MCF 10A (cell line): ENCODE measurements at regions not wholly inside any gene's neighbourhood (a gene's known extent, or its start where the extent isn't known, plus 50 kb on each side); places are given as distances from the start of the nearest gene placed in this dataset.

Source experiments
- BruUV-seq: library from RNA; stranded (reverse); fragments of 400-500 nt; replicated peaks from 2 replicates; lab custom pipeline; 2021; lab: Mats Ljungman, UMichigan
- CTCF ChIA-PET: fragments of 300-600 bp; sonication (Branson Sonifier 250); formaldehyde crosslinking; extraction: SDS; loops from one replicate; lab custom pipeline; 2021; ENCODE audit warnings: antibody characterized with exemption, inconsistent platforms; lab: Yijun Ruan, JAX
- POLR2A ChIA-PET: fragments of 300-600, 350-650 bp; sonication (Branson Sonifier 250); formaldehyde crosslinking; extraction: SDS; loops from one replicate; lab custom pipeline; 2020; ENCODE audit warnings: antibody characterized with exemption, inconsistent platforms; lab: Yijun Ruan, JAX
- DNase-seq: peaks from one replicate; pipeline ENCODE4 v3.0.0-alpha.2; 2018; ENCODE audit not compliant: unreplicated experiment
- H3K27ac Mint-ChIP-seq: one replicate; pipeline ENCODE4 v1.8.0; 2022; ENCODE audit warnings: mild to moderate bottlenecking, low read depth, mixed read lengths; ENCODE audit not compliant: unreplicated experiment
- H3K27me3 Mint-ChIP-seq: one replicate; pipeline ENCODE4 v1.8.0; 2022; ENCODE audit warnings: mixed read lengths; ENCODE audit not compliant: insufficient read depth, unreplicated experiment
- H3K36me3 Mint-ChIP-seq: one replicate; pipeline ENCODE4 v1.8.0; 2022; ENCODE audit warnings: mild to moderate bottlenecking, moderate library complexity, mixed read lengths; ENCODE audit not compliant: insufficient read depth, unreplicated experiment
- H3K4me1 Mint-ChIP-seq: one replicate; pipeline ENCODE4 v1.8.0; 2022; ENCODE audit warnings: mixed read lengths; ENCODE audit not compliant: insufficient read depth, unreplicated experiment
- H3K4me3 Mint-ChIP-seq: one replicate; pipeline ENCODE4 v1.8.0; 2022; ENCODE audit warnings: mild to moderate bottlenecking, moderate library complexity, mixed read lengths; ENCODE audit not compliant: unreplicated experiment
- H3K9me3 Mint-ChIP-seq: one replicate; pipeline ENCODE4 v1.8.0; 2022; ENCODE audit warnings: mixed read lengths; ENCODE audit not compliant: unreplicated experiment
- CTCF ChIP-seq: fragments of 200-600 bp; IDR thresholded peaks from one replicate; pipeline ENCODE4 v1.8.0; 2022; ENCODE audit warnings: antibody characterized with exemption, mild to moderate bottlenecking; ENCODE audit not compliant: unreplicated experiment
- intact Hi-C: fragments of 100-400 bp; cut with micrococcal nuclease; formaldehyde crosslinking; loops from 2 replicates; pipeline ENCODE4 v1.14.1; 2022

GRCh38 chr2:84238907-84239306 is 220.2 kb downstream of the SUCLG1 start:
- ChIA-PET POLR2A (no interaction called here), CTCF (interaction anchor here (0.7 to 1.4 kb wide), 3 partner anchors 16 to 75 kb away, joined by 3 to 4 read pairs (median 3); no protein-coding TSS in a partner anchor)
- Mint-ChIP-seq H3K27ac (no peak overlapping the region), H3K4me3 (no peak overlapping the region), H3K4me1 (peaks cover 7% of the 10 kb centered on the region), H3K9me3 (no peaks in the 10 kb centered on the region), H3K27me3 (no peaks in the 10 kb centered on the region), H3K36me3 (no peaks in the 10 kb centered on the region)
- DNase-seq = no peak
- no peak for TF ChIP-seq CTCF
- BruUV-seq = no TSS peak
- intact Hi-C loops = no loop called here

- Mint-ChIP-seq H3K36me3 (no peaks in the 10 kb centered on the region), H3K9me3 (no peaks in the 10 kb centered on the region), H3K4me3 (no peak overlapping the region), H3K27ac (no peak overlapping the region), H3K27me3 (no peaks in the 10 kb centered on the region), H3K4me1 (peaks cover 7% of the 10 kb centered on the region)
- intact Hi-C loops = no loop called here
- BruUV-seq = no TSS peak
- no peak for DNase-seq
- ChIA-PET CTCF (interaction anchor here (0.6 kb wide), 1 partner anchor 16 kb away, joined by 3 read pairs; no protein-coding TSS in a partner anchor), POLR2A (no interaction called here)
- no peak for TF ChIP-seq CTCF
Measured at GRCh38 chr2:84236288-84236687, 222.8 kb downstream of the SUCLG1 start.

GRCh38 chr2:84234103-84234502 is 225.0 kb downstream of the SUCLG1 start:
- ChIA-PET CTCF (no interaction called here), POLR2A (interaction anchor here (0.7 to 1.0 kb wide), 2 partner anchors 9 to 12 kb away, joined by 4 read pairs; no protein-coding TSS in a partner anchor)
- Mint-ChIP-seq H3K36me3 (no peaks in the 10 kb centered on the region), H3K4me1 (peaks cover 7% of the 10 kb centered on the region), H3K4me3 (no peak overlapping the region), H3K27ac (no peak overlapping the region), H3K9me3 (no peaks in the 10 kb centered on the region), H3K27me3 (no peaks in the 10 kb centered on the region)
- intact Hi-C loops = no loop called here
- TF ChIP-seq CTCF = no peak
- BruUV-seq = no TSS peak
- peak; percentile 9 for DNase-seq

- BruUV-seq = no TSS peak
- TF ChIP-seq CTCF = no peak
Measured at GRCh38 chr2:84231478-84231877, 227.6 kb downstream of the SUCLG1 start.

More at GRCh38 chr2:84231478-84231877, 227.6 kb downstream of the SUCLG1 start:
- H3K27me3 Mint-ChIP-seq = no peaks in the 10 kb centered on the region
- H3K36me3 Mint-ChIP-seq = no peaks in the 10 kb centered on the region
- no peaks in the 10 kb centered on the region for H3K9me3 Mint-ChIP-seq
- H3K4me3 Mint-ChIP-seq = no peak overlapping the region
- DNase-seq = no peak
- ChIA-PET POLR2A (no interaction called here), CTCF (no interaction called here)
- H3K4me1 Mint-ChIP-seq = peaks cover 7% of the 10 kb centered on the region
- intact Hi-C loops = no loop called here
- no peak overlapping the region for H3K27ac Mint-ChIP-seq
